ENCODE measurements at regions not wholly inside any gene's neighbourhood (a gene's known extent, or its start where the extent isn't known, plus 50 kb on each side); places are given as distances from the start of the nearest gene placed in this dataset.

- intact Hi-C loops (cut with DNase I): no loop called here
- TF ChIP-seq, protein P1, sequence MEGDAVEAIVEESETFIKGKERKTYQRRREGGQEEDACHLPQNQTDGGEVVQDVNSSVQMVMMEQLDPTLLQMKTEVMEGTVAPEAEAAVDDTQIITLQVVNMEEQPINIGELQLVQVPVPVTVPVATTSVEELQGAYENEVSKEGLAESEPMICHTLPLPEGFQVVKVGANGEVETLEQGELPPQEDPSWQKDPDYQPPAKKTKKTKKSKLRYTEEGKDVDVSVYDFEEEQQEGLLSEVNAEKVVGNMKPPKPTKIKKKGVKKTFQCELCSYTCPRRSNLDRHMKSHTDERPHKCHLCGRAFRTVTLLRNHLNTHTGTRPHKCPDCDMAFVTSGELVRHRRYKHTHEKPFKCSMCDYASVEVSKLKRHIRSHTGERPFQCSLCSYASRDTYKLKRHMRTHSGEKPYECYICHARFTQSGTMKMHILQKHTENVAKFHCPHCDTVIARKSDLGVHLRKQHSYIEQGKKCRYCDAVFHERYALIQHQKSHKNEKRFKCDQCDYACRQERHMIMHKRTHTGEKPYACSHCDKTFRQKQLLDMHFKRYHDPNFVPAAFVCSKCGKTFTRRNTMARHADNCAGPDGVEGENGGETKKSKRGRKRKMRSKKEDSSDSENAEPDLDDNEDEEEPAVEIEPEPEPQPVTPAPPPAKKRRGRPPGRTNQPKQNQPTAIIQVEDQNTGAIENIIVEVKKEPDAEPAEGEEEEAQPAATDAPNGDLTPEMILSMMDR (IDR thresholded peaks at IDR 0.05): no peak
- Histone ChIP-seq H3K27ac (no peak overlapping the region), H3K4me1 (no peaks in the 10 kb centered on the region), H3K4me3 (no peak overlapping the region), H3K27me3 (ENCODE audit: low read depth) (no peaks in the 10 kb centered on the region), H3K9me3 (no peaks in the 10 kb centered on the region), H3K36me3 (no peaks in the 10 kb centered on the region)
- DNase-seq (no peak), ATAC-seq (no peak)
These were observed 198.7 kb upstream of the NOCT start for GRCh38 chr4:138816875-138817274.

GRCh38 chr4:138815811-138816210 lies 199.8 kb upstream of the NOCT start:
- DNase-seq (no peak), ATAC-seq (no peak)

GRCh38 chr4:138805736-138806135 lies 209.8 kb upstream of the NOCT start:
- Histone ChIP-seq H3K36me3 (no peaks in the 10 kb centered on the region), H3K4me3 (no peak overlapping the region), H3K27ac (no peak overlapping the region), H3K4me1 (no peaks in the 10 kb centered on the region), H3K27me3 (ENCODE audit: low read depth) (no peaks in the 10 kb centered on the region), H3K9me3 (no peaks in the 10 kb centered on the region)
- ATAC-seq (no peak), DNase-seq (no peak)
- TF ChIP-seq, protein P1 (IDR thresholded peaks at IDR 0.05): no peak
- intact Hi-C loops (cut with DNase I): no loop called here

More at GRCh38 chr4:138815811-138816210, 199.8 kb upstream of the NOCT start:
- TF ChIP-seq, protein P1 (IDR thresholded peaks at IDR 0.05): no peak
- Histone ChIP-seq H3K4me3 (no peak overlapping the region), H3K9me3 (no peaks in the 10 kb centered on the region), H3K4me1 (no peaks in the 10 kb centered on the region), H3K36me3 (no peaks in the 10 kb centered on the region), H3K27ac (no peak overlapping the region), H3K27me3 (ENCODE audit: low read depth) (no peaks in the 10 kb centered on the region)
- intact Hi-C loops (cut with DNase I): no loop called here

DNA sequence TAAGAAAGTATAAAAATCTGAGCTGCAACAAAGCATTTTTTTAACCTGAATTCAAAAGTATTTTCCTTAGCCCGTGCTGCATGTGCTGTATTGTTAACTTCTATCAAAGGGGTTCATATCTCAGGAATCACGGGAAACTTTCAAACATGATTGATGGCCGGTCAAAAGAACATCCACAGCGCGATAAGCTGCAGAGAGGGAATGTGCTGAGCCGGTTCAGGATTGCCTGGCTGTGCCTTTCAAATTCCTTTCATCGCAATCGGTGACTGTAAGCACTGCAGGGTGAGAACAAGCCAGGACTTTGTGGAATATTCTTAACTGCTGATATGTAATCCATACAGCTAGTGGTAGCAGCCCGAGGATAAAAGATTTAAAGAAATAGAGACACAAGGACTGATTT lies 210.9 kb upstream of the NOCT start:
- DNase-seq: no peak
- no peaks in the 10 kb centered on the region for H3K4me1 ChIP-seq
- no peak overlapping the region for H3K4me3 ChIP-seq
- H3K9me3 ChIP-seq: no peaks in the 10 kb centered on the region
- no peak for ATAC-seq
- no peaks in the 10 kb centered on the region for H3K27me3 ChIP-seq (ENCODE audit: low read depth)
- TF ChIP-seq, protein P1 (IDR thresholded peaks at IDR 0.05): no peak
- no peaks in the 10 kb centered on the region for H3K36me3 ChIP-seq
- H3K27ac ChIP-seq: no peak overlapping the region
- intact Hi-C loops (cut with DNase I): no loop called here

GRCh38 chr4:138803051-138803450 lies 212.5 kb upstream of the NOCT start:
- intact Hi-C loops (cut with DNase I): no loop called here
- Histone ChIP-seq H3K9me3 (no peaks in the 10 kb centered on the region), H3K27me3 (ENCODE audit: low read depth) (no peaks in the 10 kb centered on the region), H3K27ac (no peak overlapping the region), H3K4me1 (no peaks in the 10 kb centered on the region), H3K4me3 (no peak overlapping the region), H3K36me3 (no peaks in the 10 kb centered on the region)
- TF ChIP-seq, protein P1 (IDR thresholded peaks at IDR 0.05): no peak
- ATAC-seq: no peak
- DNase-seq: no peak

GRCh38 chr4:138802499-138802898 lies 213.1 kb upstream of the NOCT start:
- Histone ChIP-seq H3K27me3 (ENCODE audit: low read depth) (no peaks in the 10 kb centered on the region), H3K9me3 (no peaks in the 10 kb centered on the region), H3K4me1 (no peaks in the 10 kb centered on the region), H3K27ac (no peak overlapping the region), H3K36me3 (no peaks in the 10 kb centered on the region), H3K4me3 (no peak overlapping the region)
- intact Hi-C loops (cut with DNase I): no loop called here
- ATAC-seq (no peak), DNase-seq (no peak)
- TF ChIP-seq, protein P1 (IDR thresholded peaks at IDR 0.05): no peak

Data from lower lobe of right lung (tissue), 2 donors.